K562 (cell line): ENCODE measurements at regions not wholly inside any gene's neighbourhood (a gene's known extent, or its start where the extent isn't known, plus 50 kb on each side); places are given as distances from the start of the nearest gene placed in this dataset.

Source experiments
- ATAC-seq: fragments of 200-7000 bp; cut with Tn5 transposase; 3 replicates; pipeline ENCODE4 v1.9.1; 2020; ENCODE audit warnings: moderate library complexity
- BruUV-seq: library from RNA; stranded (reverse); fragments of 400-500 nt; replicated peaks from 2 replicates; lab custom pipeline; 2021; lab: Mats Ljungman, UMichigan
- CTCF ChIA-PET: fragments of 300-600 bp; formaldehyde crosslinking; extraction: SDS; loops from one replicate; lab custom pipeline; 2021; ENCODE audit warnings: low intra/inter-chr PET ratio; lab: Yijun Ruan, JAX
- POLR2A ChIA-PET: fragments of 300-600, 350-650 bp; sonication (Branson Sonifier 250); formaldehyde crosslinking; extraction: SDS; loops from one replicate; lab custom pipeline; 2021; ENCODE audit warnings: antibody characterized with exemption, inconsistent platforms; lab: Yijun Ruan, JAX
- DNase-seq, 4 experiments: peaks; one replicate each; pipeline versions ENCODE4 v3.0.0 to v3.0.0-alpha.2; 2011 to 2018; ENCODE audit warnings: low spot score in 3 of 4, mixed read lengths in 3 of 4; ENCODE audit errors: extremely low read depth in 1 of 4
- FAIRE-seq: peaks from 2 replicates; lab custom pipeline; 2011; peaks lifted over from hg19 to GRCh38; lab: Jason Lieb, UNC
- H2AFZ ChIP-seq: 2 replicates; pipeline ENCODE4 v1.6.0; 2011; ENCODE audit warnings: low read depth, low read length, control low read depth, inconsistent platforms
- H3K27ac ChIP-seq: fragments of 200-600 bp; 3 replicates; pipeline ENCODE4 v1.8.0; 2011; ENCODE audit warnings: low read depth, mild to moderate bottlenecking, control low read depth, inconsistent platforms, low read length, moderate library complexity, mixed read lengths; ENCODE audit errors: extremely low read depth
- H3K27me3 ChIP-seq, 2 experiments: fragments of 300-600 bp in 1 of 2; 2 replicates in 1 of 2; 3 replicates in 1 of 2; pipeline versions ENCODE4 v1.6.0 to v1.8.0; 2011; ENCODE audit warnings: inconsistent platforms in 2 of 2, low read length in 2 of 2, mild to moderate bottlenecking in 1 of 2, mixed read lengths in 1 of 2, moderate library complexity in 1 of 2; ENCODE audit not compliant: control insufficient read depth in 2 of 2, insufficient read depth in 2 of 2
- H3K36me3 ChIP-seq: fragments of 300-600 bp; 3 replicates; pipeline ENCODE4 v1.8.0; 2011; ENCODE audit warnings: mild to moderate bottlenecking, low read length, inconsistent platforms; ENCODE audit not compliant: control insufficient read depth, insufficient read depth
- H3K4me1 ChIP-seq, 2 experiments: fragments of 200-600 bp in 1 of 2; replicated peaks in 1 of 2; 2 replicates in 1 of 2; 3 replicates in 1 of 2; pipeline versions ENCODE4 v1.5.1 to v1.8.0; 2011; ENCODE audit warnings: inconsistent platforms in 2 of 2, low read length in 2 of 2, mild to moderate bottlenecking in 1 of 2, mixed read lengths in 1 of 2, moderate library complexity in 1 of 2; ENCODE audit not compliant: control insufficient read depth in 2 of 2, insufficient read depth in 2 of 2
- H3K4me2 ChIP-seq: 2 replicates; pipeline ENCODE4 v1.6.1; 2011; ENCODE audit warnings: low read length, control low read depth, inconsistent platforms, mixed read lengths; ENCODE audit not compliant: insufficient read depth
- H3K4me3 ChIP-seq: fragments of 200-600 bp; sonication (generic), shearing (Covaris generic); 2 replicates; pipeline ENCODE4 v1.5.1; 2016; ENCODE audit warnings: control low read depth, inconsistent platforms
- H3K79me2 ChIP-seq: fragments of 200-600 bp; 3 replicates; pipeline ENCODE4 v1.8.0; 2011; ENCODE audit warnings: low read length, inconsistent platforms; ENCODE audit not compliant: control insufficient read depth, insufficient read depth
- H3K9ac ChIP-seq, 2 experiments: 2 replicates each; pipeline versions ENCODE4 v1.6.0 to v1.6.1; 2011; ENCODE audit warnings: low read depth in 2 of 2, low read length in 2 of 2, control low read depth in 1 of 2, inconsistent platforms in 1 of 2, mild to moderate bottlenecking in 1 of 2, mixed read lengths in 1 of 2; ENCODE audit not compliant: insufficient read depth in 1 of 2
- H3K9me1 ChIP-seq: one replicate; pipeline ENCODE4 v1.6.0; 2011; ENCODE audit warnings: inconsistent platforms, mild to moderate bottlenecking, low read length, moderate library complexity; ENCODE audit not compliant: control insufficient read depth, insufficient read depth
- H3K9me3 ChIP-seq: replicated peaks from 2 replicates; pipeline ENCODE4 v1.5.1; 2011; ENCODE audit warnings: low read depth, low read length, inconsistent platforms; ENCODE audit not compliant: control insufficient read depth, insufficient read depth
- H4K20me1 ChIP-seq: replicated peaks from 2 replicates; pipeline ENCODE4 v1.6.1; 2011; ENCODE audit warnings: low read length, inconsistent platforms, mixed read lengths; ENCODE audit not compliant: control insufficient read depth, insufficient read depth
- HNRNPL ChIP-seq: fragments of 200-400 bp; formaldehyde crosslinking; IDR thresholded peaks from 2 replicates; pipeline ENCODE4 v1.6.1; 2017; ENCODE audit warnings: low read depth, mild to moderate bottlenecking, low read length
- L3MBTL2 ChIP-seq: fragments of 450-650 bp; IDR thresholded peaks from 2 replicates; pipeline ENCODE4 v1.6.1; 2016; ENCODE audit warnings: mild to moderate bottlenecking, moderate library complexity
- NR4A1 ChIP-seq, 2 experiments: fragments of 250-450 bp in 1 of 2; fragments of 450-650 bp in 1 of 2; sonication (Bioruptor Pico) in 1 of 2; IDR thresholded peaks; 2 replicates each; pipeline versions ENCODE4 v1.4.0 to v1.6.1; 2016 to 2020; ENCODE audit warnings: mild to moderate bottlenecking in 2 of 2, missing compliant biosample characterization in 1 of 2, missing genetic modification characterization in 1 of 2, moderate library complexity in 1 of 2
- TFE3 ChIP-seq: fragments of 450-650 bp; formaldehyde crosslinking; IDR thresholded peaks from 2 replicates; pipeline ENCODE4 v1.4.0; 2020; ENCODE audit warnings: mild to moderate bottlenecking, mixed read lengths
- ZFP36 ChIP-seq: fragments of 150-350 bp; IDR thresholded peaks from 2 replicates; pipeline ENCODE4 v1.6.1; 2018; ENCODE audit warnings: low read length, low read depth; ENCODE audit not compliant: partially characterized antibody
- WGBS: fragments of 100-300 bp; shearing (Covaris generic); methylation state at CpG from one replicate; pipeline ENCODE4 v1.1.6; 2016; ENCODE audit warnings: low coverage, mixed read lengths; ENCODE audit not compliant: insufficient coverage; ENCODE audit errors: missing lambda C conversion rate; 5-methylcytosine and 5-hydroxymethylcytosine counted together
- in situ Hi-C: fragments of 300-500 bp; cut with MboI; formaldehyde crosslinking; loops from 4 replicates; pipeline ENCODE4 v1.15.0; 2018; ENCODE audit warnings: inconsistent platforms, mixed read lengths
- intact Hi-C: fragments of 100-400 bp; cut with micrococcal nuclease; formaldehyde crosslinking; loops from 2 replicates; pipeline ENCODE4 v1.14.2; 2022

DNA sequence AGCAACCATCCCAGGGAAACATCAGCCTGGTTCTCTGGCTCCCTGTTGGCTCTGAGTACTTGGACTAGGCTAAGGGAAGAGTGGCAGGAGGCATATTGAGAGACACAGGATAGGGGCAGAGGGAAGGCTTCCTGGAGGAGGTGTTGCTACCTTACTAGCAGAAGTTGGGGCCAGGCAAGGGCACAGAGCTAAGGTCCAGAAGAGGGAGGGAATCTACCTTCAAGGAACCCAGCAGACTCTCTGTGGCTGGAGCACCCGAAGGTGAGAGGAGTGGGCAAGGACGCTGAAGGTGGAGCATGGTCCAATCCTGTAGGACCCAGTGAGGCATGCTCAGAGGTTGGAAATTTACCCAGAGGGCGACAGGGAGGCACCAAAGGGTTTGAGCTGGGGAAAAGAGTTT lies 191.9 kb downstream of the TFAP2C start:
- H3K27me3 ChIP-seq, result peaks cover 2 to 20% of the 10 kb centered on the region in 2 experiments; a peak in 4 of 5 replicates
- H3K4me2 ChIP-seq, result no peak overlapping the region
- intact Hi-C loops, result no loop called here
- POLR2A ChIA-PET, result no interaction called here
- no peak overlapping the region for H3K27ac ChIP-seq
- TF ChIP-seq HNRNPL, result no peak
- peak; percentile 51 for TF ChIP-seq ZFP36
- no peak overlapping the region for H3K4me3 ChIP-seq
- CTCF ChIA-PET, result no interaction called here
- H3K9me3 ChIP-seq, result no peaks in the 10 kb centered on the region
- H3K79me2 ChIP-seq, result no peaks in the 10 kb centered on the region
- ATAC-seq (no peak), DNase-seq (no peak), FAIRE-seq (no peak)
- no peaks in the 10 kb centered on the region for H3K36me3 ChIP-seq
- no peaks in the 10 kb centered on the region for H3K9me1 ChIP-seq
- 0% methylated on average over 3 of the region's 3 CpGs for WGBS
- H3K4me1 ChIP-seq, result no peaks in the 10 kb centered on the region
- in situ Hi-C loops, result no loop called here
- no peaks in the 10 kb centered on the region for H4K20me1 ChIP-seq
- H3K9ac ChIP-seq, result no peak overlapping the region
- BruUV-seq, result no TSS peak
- H2AFZ ChIP-seq, result no peak overlapping the region

GRCh38 chr20:56826306-56826704 lies 197.2 kb downstream of the TFAP2C start:
- ChIA-PET POLR2A (interaction anchor here (0.9 kb wide), 1 partner anchor 11 kb away, joined by 3 read pairs; no protein-coding TSS in a partner anchor), CTCF (no interaction called here)
- Histone ChIP-seq H3K9me1 (no peaks in the 10 kb centered on the region), H4K20me1 (no peaks in the 10 kb centered on the region; the same call in 1 of the 2 replicates), H3K4me3 (no peak overlapping the region), H3K36me3 (no peaks in the 10 kb centered on the region), H3K27me3 (peaks cover 16 to 40% of the 10 kb centered on the region in 2 experiments; a peak in 4 of 5 replicates), H3K79me2 (no peaks in the 10 kb centered on the region), H3K4me1 (no peaks in the 10 kb centered on the region), H3K9ac (no peak overlapping the region), H3K9me3 (no peaks in the 10 kb centered on the region), H2AFZ (no peak overlapping the region), H3K4me2 (no peak overlapping the region), H3K27ac (no peak overlapping the region)
- ATAC-seq (no peak), FAIRE-seq (no peak), DNase-seq (no peak)
- in situ Hi-C loops, result no loop called here
- no TSS peak for BruUV-seq
- TF ChIP-seq L3MBTL2 (no peak), NR4A1 (CRISPR knock-in tag; IDR thresholded peaks at IDR 0.05) (no peak), NR4A1 (tag; IDR thresholded peaks at IDR 0.05) (no peak), TFE3 (peak; percentile 21; the same call in 1 of the 2 replicates)
- intact Hi-C loops, result no loop called here
- 0% methylated on average over 4 of the region's 4 CpGs for WGBS
